ENCODE measurements at regions not wholly inside any gene's neighbourhood (a gene's known extent, or its start where the extent isn't known, plus 50 kb on each side); places are given as distances from the start of the nearest gene placed in this dataset.

GRCh38 chr4:8932884-8933283, 61.2 kb upstream of the HMX1 start:
- Histone ChIP-seq H3K27me3 (ENCODE audit: insufficient read depth) (no peaks in the 10 kb centered on the region), H3K4me1 (ENCODE audit: insufficient read depth) (no peaks in the 10 kb centered on the region), H3K4me2 (no peak overlapping the region), H3K36me3 (ENCODE audit: insufficient read depth) (peaks cover 8% of the 10 kb centered on the region; the same call in 1 of the 2 replicates), H3K4me3 (no peak overlapping the region), H3K27ac (ENCODE audit: low read depth) (no peak overlapping the region), H2AFZ (no peak overlapping the region), H3F3A (replicated peaks; ENCODE audit: low read depth) (no peaks in the 10 kb centered on the region), H3K9me2 (ENCODE audit: insufficient read depth) (no peaks in the 10 kb centered on the region), H3K79me2 (replicated peaks; ENCODE audit: insufficient read depth) (no peaks in the 10 kb centered on the region), H4K20me1 (replicated peaks; ENCODE audit: insufficient read depth) (no peaks in the 10 kb centered on the region)
- no peak for DNase-seq (ENCODE audit: low spot score)
- H3K27ac Mint-ChIP-seq, result no peak overlapping the region
- TF ChIP-seq CTCF (conservative IDR thresholded peaks at IDR 0.05; ENCODE audit: low read depth in 2 of 2) (no peak), REST (IDR thresholded peaks at IDR 0.05; ENCODE audit: unreplicated experiment) (no peak), NANOG (IDR thresholded peaks at IDR 0.05; ENCODE audit: borderline replicate concordance) (no peak), POLR2AphosphoS5 (IDR thresholded peaks at IDR 0.05; ENCODE audit: low read depth) (no peak)
- H3K9me3 Mint-ChIP-seq, result peaks cover 47% of the 10 kb centered on the region
- no peak for ATAC-seq
- H3K36me3 Mint-ChIP-seq (ENCODE audit: low read depth), result peaks cover 5% of the 10 kb centered on the region; the same call in 2 of the 3 replicates
- no peaks in the 10 kb centered on the region for H3K4me1 Mint-ChIP-seq
- H3K27me3 Mint-ChIP-seq (ENCODE audit: insufficient read depth, low read depth, poor library complexity), result peaks cover 4% of the 10 kb centered on the region
- no peak overlapping the region for H3K4me3 Mint-ChIP-seq

- Histone ChIP-seq H3K4me1 (ENCODE audit: insufficient read depth) (no peaks in the 10 kb centered on the region), H4K20me1 (replicated peaks; ENCODE audit: insufficient read depth) (no peaks in the 10 kb centered on the region), H2AFZ (no peak overlapping the region), H3K4me3 (no peak overlapping the region), H3K9me2 (ENCODE audit: insufficient read depth) (no peaks in the 10 kb centered on the region), H3K4me2 (no peak overlapping the region), H3K79me2 (replicated peaks; ENCODE audit: insufficient read depth) (no peaks in the 10 kb centered on the region), H3F3A (replicated peaks; ENCODE audit: low read depth) (no peaks in the 10 kb centered on the region), H3K27ac (ENCODE audit: low read depth) (no peak overlapping the region), H3K36me3 (ENCODE audit: insufficient read depth) (peaks cover 8% of the 10 kb centered on the region; the same call in 1 of the 2 replicates), H3K27me3 (ENCODE audit: insufficient read depth) (no peaks in the 10 kb centered on the region)
- no peak for DNase-seq (ENCODE audit: low spot score)
- no peak for ATAC-seq
- Mint-ChIP-seq H3K36me3 (ENCODE audit: low read depth) (no peaks in the 10 kb centered on the region; the same call in 2 of the 3 replicates), H3K27ac (no peak overlapping the region), H3K4me1 (no peaks in the 10 kb centered on the region), H3K9me3 (peaks cover 45% of the 10 kb centered on the region), H3K27me3 (ENCODE audit: insufficient read depth, low read depth, poor library complexity) (peaks cover 2% of the 10 kb centered on the region), H3K4me3 (no peak overlapping the region)
- no peak for TF ChIP-seq ZNF331 (CRISPR knock-in tag; IDR thresholded peaks at IDR 0.05; ENCODE audit: low read depth)
- no peak for TF ChIP-seq STAT1 (IDR thresholded peaks at IDR 0.05; ENCODE audit: unreplicated experiment)
- TF ChIP-seq ZNF114 (CRISPR knock-in tag; IDR thresholded peaks at IDR 0.05), result no peak
- TF ChIP-seq POLR2AphosphoS5 (IDR thresholded peaks at IDR 0.05; ENCODE audit: low read depth), result no peak
- no peak for TF ChIP-seq EZH2 (IDR thresholded peaks at IDR 0.05; ENCODE audit: low read depth, unreplicated experiment)
- no peak for TF ChIP-seq ETS1 (IDR thresholded peaks at IDR 0.05)
- no peak for TF ChIP-seq CTCF (conservative IDR thresholded peaks at IDR 0.05; ENCODE audit: low read depth in 2 of 2)
- TF ChIP-seq REST (IDR thresholded peaks at IDR 0.05; ENCODE audit: unreplicated experiment), result no peak
- TF ChIP-seq JUNB (IDR thresholded peaks at IDR 0.05; ENCODE audit: unreplicated experiment), result no peak
Observed at GRCh38 chr4:8928074-8928473, 56.4 kb upstream of the HMX1 start.
